Endothelial cell of umbilical vein (primary cell): ENCODE measurements at regions not wholly inside any gene's neighbourhood (a gene's known extent, or its start where the extent isn't known, plus 50 kb on each side); places are given as distances from the start of the nearest gene placed in this dataset.

ENCODE experiments used
- BruUV-seq: library from RNA; stranded (reverse); fragments of 400-500 nt; replicated peaks from 2 replicates; lab custom pipeline; 2021; lab: Mats Ljungman, UMichigan
- CTCF ChIA-PET: fragments of 300-600, 350-600 bp; sonication (Branson Sonifier 250); formaldehyde crosslinking; loops from one replicate; lab custom pipeline; 2021; ENCODE audit warnings: antibody characterized with exemption, inconsistent platforms; lab: Charles Lee
- POLR2A ChIA-PET: fragments of 300-600, 350-600 bp; sonication (Branson Sonifier 250); formaldehyde crosslinking; loops from one replicate; lab custom pipeline; 2021; ENCODE audit warnings: antibody characterized with exemption, inconsistent platforms; lab: Charles Lee
- DNase-seq: peaks from one replicate; pipeline ENCODE4 v3.0.0-alpha.2; 2011; ENCODE audit warnings: low read depth, low spot score
- FAIRE-seq: peaks from 2 replicates; lab custom pipeline; 2011; peaks lifted over from hg19 to GRCh38; lab: Jason Lieb, UNC
- H2AFZ ChIP-seq: 2 replicates; pipeline ENCODE4 v1.6.0; 2012; ENCODE audit warnings: low read depth, low read length, control low read depth, inconsistent platforms
- H3K27ac ChIP-seq: 2 replicates; pipeline ENCODE4 v1.5.1; 2011; ENCODE audit warnings: low read depth, mild to moderate bottlenecking, control low read depth, low read length, moderate library complexity; ENCODE audit not compliant: insufficient read depth
- H3K27me3 ChIP-seq, 2 experiments: 2 replicates each; pipeline versions ENCODE4 v1.6.0 to v1.6.1; 2011; ENCODE audit warnings: low read length in 2 of 2, mixed read lengths in 1 of 2; ENCODE audit not compliant: control insufficient read depth in 2 of 2, insufficient read depth in 2 of 2
- H3K36me3 ChIP-seq, 2 experiments: 2 replicates in 1 of 2; 3 replicates in 1 of 2; pipeline ENCODE4 v1.5.1; 2011; ENCODE audit warnings: low read length in 2 of 2, mild to moderate bottlenecking in 1 of 2, moderate library complexity in 1 of 2; ENCODE audit not compliant: control insufficient read depth in 2 of 2, insufficient read depth in 2 of 2; ENCODE audit errors: extremely low read depth in 1 of 2
- H3K4me1 ChIP-seq: 3 replicates; pipeline ENCODE4 v1.5.1; 2011; ENCODE audit warnings: mild to moderate bottlenecking, low read length; ENCODE audit not compliant: control insufficient read depth, insufficient read depth; ENCODE audit errors: extremely low read depth
- H3K4me2 ChIP-seq: 2 replicates; pipeline ENCODE4 v1.6.1; 2011; ENCODE audit warnings: low read length, control low read depth, mixed read lengths; ENCODE audit not compliant: insufficient read depth
- H3K4me3 ChIP-seq, 3 experiments: fragments of 200-600 bp in 1 of 3; sonication (generic), shearing (Covaris generic) in 1 of 3; replicated peaks in 1 of 3; 2 replicates each; pipeline ENCODE4 v1.5.1; 2011 to 2016; ENCODE audit warnings: control low read depth in 3 of 3, low read length in 3 of 3, mild to moderate bottlenecking in 2 of 3, inconsistent platforms in 1 of 3, low read depth in 1 of 3, moderate library complexity in 1 of 3; ENCODE audit not compliant: insufficient read depth in 1 of 3
- H3K79me2 ChIP-seq: 2 replicates; pipeline ENCODE4 v1.6.0; 2012; ENCODE audit warnings: low read length, inconsistent platforms; ENCODE audit not compliant: control insufficient read depth, insufficient read depth
- H3K9ac ChIP-seq: replicated peaks from 2 replicates; pipeline ENCODE3; 2011; ENCODE audit warnings: low read length, control low read depth; ENCODE audit not compliant: insufficient read depth; ENCODE audit errors: extremely low read depth
- H3K9me1 ChIP-seq: replicated peaks from 3 replicates; pipeline ENCODE4 v1.6.0; 2011; ENCODE audit warnings: mild to moderate bottlenecking, low read length; ENCODE audit not compliant: control insufficient read depth, insufficient read depth; ENCODE audit errors: extremely low read depth
- H3K9me3 ChIP-seq: replicated peaks from 2 replicates; pipeline ENCODE4 v1.5.1; 2012; ENCODE audit warnings: low read length, inconsistent platforms; ENCODE audit not compliant: control insufficient read depth, insufficient read depth
- H4K20me1 ChIP-seq: replicated peaks from 2 replicates; pipeline ENCODE3; 2011; ENCODE audit warnings: mild to moderate bottlenecking, low read length; ENCODE audit not compliant: control insufficient read depth, insufficient read depth; ENCODE audit errors: extremely low read depth
- EZH2 ChIP-seq: IDR thresholded peaks from 2 replicates; pipeline ENCODE4 v1.6.1; 2012; ENCODE audit warnings: borderline replicate concordance, low read depth, mild to moderate bottlenecking, moderate library complexity, low read length, inconsistent platforms; ENCODE audit not compliant: severe bottlenecking
- FOS ChIP-seq: IDR thresholded peaks from 2 replicates; pipeline ENCODE4 v1.6.1; 2011; ENCODE audit warnings: mild to moderate bottlenecking, low read length, moderate library complexity, borderline replicate concordance; ENCODE audit not compliant: insufficient read depth
- GATA2 ChIP-seq: IDR thresholded peaks from 2 replicates; pipeline ENCODE4 v1.7.0; 2011; ENCODE audit warnings: low read depth, mild to moderate bottlenecking, moderate library complexity, mixed read lengths, low read length; ENCODE audit not compliant: insufficient read length, insufficient read depth
- JUN ChIP-seq: IDR thresholded peaks from 2 replicates; pipeline ENCODE4 v1.6.1; 2011; ENCODE audit warnings: borderline replicate concordance, low read depth; ENCODE audit not compliant: insufficient read length, insufficient read depth
- MYC ChIP-seq: IDR thresholded peaks from one replicate; pipeline ENCODE4 v1.6.1; 2011; ENCODE audit warnings: mild to moderate bottlenecking, low read depth, low read length
- POLR2A ChIP-seq: IDR thresholded peaks from 2 replicates; pipeline ENCODE4 v1.6.1; 2012; ENCODE audit warnings: low read depth, mild to moderate bottlenecking, control low read depth, low read length
- POLR2AphosphoS5 ChIP-seq: IDR thresholded peaks from 2 replicates; pipeline ENCODE4 v1.6.1; 2012; ENCODE audit warnings: low read depth, mild to moderate bottlenecking, control low read depth, low read length, moderate library complexity; ENCODE audit not compliant: insufficient read depth
- dilution Hi-C: fragments of 300-500 bp; cut with MboI; formaldehyde crosslinking; loops from one replicate; pipeline ENCODE4 v1.15.0; 2019; ENCODE audit warnings: low sequenced_read_pairs; ENCODE audit not compliant: extremely low pct_ligation_motif_present
- intact Hi-C: fragments of 100-400 bp; cut with micrococcal nuclease; formaldehyde crosslinking; loops from one replicate; pipeline ENCODE4 v1.10.0; 2022
- TF ChIP-seq, protein P1 (sequence below): IDR thresholded peaks from 2 replicates; pipeline ENCODE4 v1.6.1; 2011; ENCODE audit not compliant: insufficient read depth, insufficient read length
- TF ChIP-seq, protein P2 (sequence below), 2 donors: IDR thresholded peaks; 1 replicate in 1 of 2; 2 replicates in 1 of 2; pipeline ENCODE4 v1.5.1; 2011; ENCODE audit warnings: low read length in 2 of 2, mild to moderate bottlenecking in 2 of 2, moderate library complexity in 2 of 2, control low read depth in 1 of 2, inconsistent platforms in 1 of 2, low read depth in 1 of 2; ENCODE audit not compliant: insufficient read depth in 1 of 2; ENCODE audit errors: extremely low read depth in 1 of 2

DNA sequence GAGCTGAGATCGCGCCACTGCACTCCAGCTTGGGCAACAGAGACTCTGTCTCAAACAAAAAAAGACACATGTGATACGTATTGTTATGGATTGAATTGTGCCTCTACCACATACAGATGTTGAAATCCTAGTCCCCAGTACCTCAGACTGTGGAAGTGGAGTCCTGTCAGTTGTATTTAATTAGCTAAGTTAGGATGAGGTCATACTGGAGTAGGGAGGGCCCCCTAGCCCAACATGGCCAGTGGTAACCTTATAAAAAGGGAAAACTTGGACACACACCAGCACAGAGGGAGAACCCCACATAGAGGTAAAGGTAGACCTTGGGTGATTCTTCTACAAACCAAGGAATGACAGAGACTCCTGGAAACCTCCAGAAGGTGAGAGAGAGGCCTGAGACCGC is 119.8 kb downstream of the GADD45G start:
- no peak overlapping the region for H2AFZ ChIP-seq
- BruUV-seq: no TSS peak
- intact Hi-C loops (no loop called here), dilution Hi-C loops (no loop called here)
- TF ChIP-seq POLR2A (no peak), POLR2AphosphoS5 (no peak), MYC (no peak), FOS (no peak), GATA2 (no peak), JUN (no peak), EZH2 (no peak)
- TF ChIP-seq, protein P1, sequence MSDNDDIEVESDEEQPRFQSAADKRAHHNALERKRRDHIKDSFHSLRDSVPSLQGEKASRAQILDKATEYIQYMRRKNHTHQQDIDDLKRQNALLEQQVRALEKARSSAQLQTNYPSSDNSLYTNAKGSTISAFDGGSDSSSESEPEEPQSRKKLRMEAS: no peak
- TF ChIP-seq, protein P2, sequence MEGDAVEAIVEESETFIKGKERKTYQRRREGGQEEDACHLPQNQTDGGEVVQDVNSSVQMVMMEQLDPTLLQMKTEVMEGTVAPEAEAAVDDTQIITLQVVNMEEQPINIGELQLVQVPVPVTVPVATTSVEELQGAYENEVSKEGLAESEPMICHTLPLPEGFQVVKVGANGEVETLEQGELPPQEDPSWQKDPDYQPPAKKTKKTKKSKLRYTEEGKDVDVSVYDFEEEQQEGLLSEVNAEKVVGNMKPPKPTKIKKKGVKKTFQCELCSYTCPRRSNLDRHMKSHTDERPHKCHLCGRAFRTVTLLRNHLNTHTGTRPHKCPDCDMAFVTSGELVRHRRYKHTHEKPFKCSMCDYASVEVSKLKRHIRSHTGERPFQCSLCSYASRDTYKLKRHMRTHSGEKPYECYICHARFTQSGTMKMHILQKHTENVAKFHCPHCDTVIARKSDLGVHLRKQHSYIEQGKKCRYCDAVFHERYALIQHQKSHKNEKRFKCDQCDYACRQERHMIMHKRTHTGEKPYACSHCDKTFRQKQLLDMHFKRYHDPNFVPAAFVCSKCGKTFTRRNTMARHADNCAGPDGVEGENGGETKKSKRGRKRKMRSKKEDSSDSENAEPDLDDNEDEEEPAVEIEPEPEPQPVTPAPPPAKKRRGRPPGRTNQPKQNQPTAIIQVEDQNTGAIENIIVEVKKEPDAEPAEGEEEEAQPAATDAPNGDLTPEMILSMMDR (IDR thresholded peaks at IDR 0.05; ENCODE audit: extremely low read depth in 1 of 2, insufficient read depth in 1 of 2, low read depth in 1 of 2, low read length in 2 of 2): no peak
- H3K27me3 ChIP-seq: no peaks in the 10 kb centered on the region
- ChIA-PET POLR2A (no interaction called here), CTCF (no interaction called here)
- H3K4me2 ChIP-seq: no peak overlapping the region
- H3K79me2 ChIP-seq: no peaks in the 10 kb centered on the region
- FAIRE-seq (no peak), DNase-seq (no peak)
- no peaks in the 10 kb centered on the region for H4K20me1 ChIP-seq
- no peaks in the 10 kb centered on the region for H3K9me1 ChIP-seq
- no peaks in the 10 kb centered on the region for H3K9me3 ChIP-seq
- H3K4me3 ChIP-seq: no peak overlapping the region
- H3K36me3 ChIP-seq: no peaks in the 10 kb centered on the region
- H3K9ac ChIP-seq: no peak overlapping the region
- H3K4me1 ChIP-seq: peaks cover 3% of the 10 kb centered on the region
- no peak overlapping the region for H3K27ac ChIP-seq
